HG03139 (cell line): ENCODE measurements at regions not wholly inside any gene's neighbourhood (a gene's known extent, or its start where the extent isn't known, plus 50 kb on each side); places are given as distances from the start of the nearest gene placed in this dataset.
"Not testable (repeated sequence)": the region's sequence is repeated elsewhere in the genome, so short reads cannot be mapped to it uniquely, and the experiment has no call there.

Experiments
- ATAC-seq: cut with Tn5 transposase; IDR thresholded peaks from one replicate; pipeline ENCODE4 v1.9.1; 2021; ENCODE audit not compliant: unreplicated experiment

- no peak for ATAC-seq
Observed at GRCh38 chr20:19868441-19868840, 110.4 kb downstream of the RIN2 start.

GRCh38 chr20:19872001-19872400 is 113.9 kb downstream of the RIN2 start:
- ATAC-seq: no peak

- no peak for ATAC-seq
Observed at GRCh38 chr20:19874040-19874727, 116.1 kb downstream of the RIN2 start.

GRCh38 chr20:19875376-19876221 is 117.5 kb downstream of the RIN2 start:
- ATAC-seq: no peak

- no peak for ATAC-seq
Observed at GRCh38 chr20:19876828-19877460, 118.9 kb downstream of the RIN2 start.

- ATAC-seq: not testable (repeated sequence)
Observed at GRCh38 chr20:19879874-19880255, 121.8 kb downstream of the RIN2 start.

- no peak for ATAC-seq
Observed at GRCh38 chr20:19880256-19881079, 122.4 kb downstream of the RIN2 start.

- ATAC-seq: no peak
Observed at GRCh38 chr20:19881080-19881840, 123.2 kb downstream of the RIN2 start.

- ATAC-seq: no peak
Observed at GRCh38 chr20:19881990-19882389, 123.9 kb downstream of the RIN2 start.

GRCh38 chr20:19882446-19882845 is 124.4 kb downstream of the RIN2 start:
- ATAC-seq: no peak

- no peak for ATAC-seq
Observed at GRCh38 chr20:19883501-19883900, 125.4 kb downstream of the RIN2 start.

GRCh38 chr20:19885594-19885938 is 127.5 kb downstream of the RIN2 start:
- ATAC-seq: no peak

GRCh38 chr20:19885939-19886660 is 128.0 kb downstream of the RIN2 start:
- no peak for ATAC-seq

- no peak for ATAC-seq
Observed at GRCh38 chr20:19886661-19887288, 128.7 kb downstream of the RIN2 start.

- ATAC-seq: no peak
Observed at GRCh38 chr20:19887556-19888268, 129.4 kb upstream of the NAA20 start.

- ATAC-seq: no peak
Observed at GRCh38 chr20:19888269-19888671, 128.9 kb upstream of the NAA20 start.

GRCh38 chr20:19889011-19889953 is 127.9 kb upstream of the NAA20 start:
- ATAC-seq: no peak
